Liver (tissue), 8 donors: ENCODE measurements at regions not wholly inside any gene's neighbourhood (a gene's known extent, or its start where the extent isn't known, plus 50 kb on each side); places are given as distances from the start of the nearest gene placed in this dataset.

Source experiments
- DNase-seq: peaks from one replicate; pipeline ENCODE4 v3.0.0-alpha.2; 2017; ENCODE audit warnings: low spot score
- H3K27ac ChIP-seq, 2 donors: one replicate each; pipeline ENCODE4 v1.7.0; 2013; ENCODE audit warnings: inconsistent platforms in 2 of 2, low read length in 2 of 2, control low read depth in 1 of 2, low read depth in 1 of 2, mild to moderate bottlenecking in 1 of 2
- H3K27me3 ChIP-seq, 4 donors: one replicate each; pipeline versions ENCODE4 v1.6.1 to v1.7.0; 2013; ENCODE audit warnings: low read length in 3 of 4, inconsistent platforms in 1 of 4, mild to moderate bottlenecking in 1 of 4, moderate library complexity in 1 of 4; ENCODE audit not compliant: control insufficient read depth in 4 of 4, insufficient read depth in 4 of 4
- H3K36me3 ChIP-seq, 4 donors: one replicate each; pipeline versions ENCODE4 v1.6.1 to v1.7.0; 2013; ENCODE audit warnings: low read length in 3 of 4, mild to moderate bottlenecking in 3 of 4, low read depth in 1 of 4, moderate library complexity in 1 of 4; ENCODE audit not compliant: control insufficient read depth in 4 of 4, insufficient read depth in 3 of 4
- H3K4me1 ChIP-seq, 4 donors: one replicate each; pipeline versions ENCODE4 v1.6.1 to v1.7.0; 2013; ENCODE audit warnings: low read length in 3 of 4, mild to moderate bottlenecking in 3 of 4, moderate library complexity in 1 of 4; ENCODE audit not compliant: control insufficient read depth in 4 of 4, insufficient read depth in 4 of 4
- H3K4me3 ChIP-seq, 3 donors: one replicate each; pipeline versions ENCODE4 v1.6.1 to v1.7.0; 2013; ENCODE audit warnings: low read length in 3 of 3, control low read depth in 1 of 3, low read depth in 1 of 3, mild to moderate bottlenecking in 1 of 3
- H3K9ac ChIP-seq, 2 donors: one replicate each; pipeline ENCODE4 v1.7.0; 2013; ENCODE audit warnings: low read length in 2 of 2, mild to moderate bottlenecking in 2 of 2, moderate library complexity in 2 of 2, control low read depth in 1 of 2, low read depth in 1 of 2
- H3K9me3 ChIP-seq, 4 donors: one replicate each; pipeline versions ENCODE4 v1.6.1 to v1.7.0; 2013; ENCODE audit warnings: low read length in 3 of 4; ENCODE audit not compliant: control insufficient read depth in 4 of 4
- CTCF ChIP-seq: fragments of 150-350 bp; IDR thresholded peaks from 2 replicates; pipeline ENCODE4 v1.5.1; 2017; ENCODE audit warnings: improper control_type of control experiment, low read depth, low read length; ENCODE audit not compliant: missing input control
- EGR1 ChIP-seq, 2 donors: IDR thresholded peaks; 2 replicates each; pipeline ENCODE4 v1.6.1; 2016 to 2018; ENCODE audit warnings: antibody characterized with exemption in 2 of 2, low read depth in 2 of 2
- FOXA1 ChIP-seq: IDR thresholded peaks from 2 replicates; pipeline ENCODE4 v1.6.1; 2016; ENCODE audit warnings: antibody characterized with exemption
- FOXA2 ChIP-seq: IDR thresholded peaks from 2 replicates; pipeline ENCODE4 v1.6.1; 2016; ENCODE audit warnings: antibody characterized with exemption
- GABPA ChIP-seq, 2 donors: IDR thresholded peaks in 1 of 2; conservative IDR thresholded peaks in 1 of 2; 2 replicates each; pipeline ENCODE4 v1.6.1; 2016; ENCODE audit warnings: antibody characterized with exemption in 2 of 2, mild to moderate bottlenecking in 1 of 2, moderate library complexity in 1 of 2
- HNF4A ChIP-seq, 2 donors: conservative IDR thresholded peaks; 2 replicates each; pipeline ENCODE4 v1.6.1; 2016; ENCODE audit warnings: antibody characterized with exemption in 2 of 2, mild to moderate bottlenecking in 2 of 2
- HNF4G ChIP-seq: IDR thresholded peaks from 2 replicates; pipeline ENCODE4 v1.6.1; 2016; ENCODE audit warnings: antibody characterized with exemption
- JUND ChIP-seq, 2 donors: IDR thresholded peaks; 2 replicates each; pipeline ENCODE4 v1.6.1; 2016; ENCODE audit warnings: antibody characterized with exemption in 2 of 2
- MAX ChIP-seq: IDR thresholded peaks from 2 replicates; pipeline ENCODE4 v1.6.1; 2016; ENCODE audit warnings: antibody characterized with exemption
- RAD21 ChIP-seq, 2 donors: IDR thresholded peaks; 2 replicates each; pipeline ENCODE4 v1.6.1; 2016; ENCODE audit warnings: antibody characterized with exemption in 2 of 2, mild to moderate bottlenecking in 2 of 2
- RXRA ChIP-seq, 2 donors: IDR thresholded peaks; 2 replicates each; pipeline ENCODE4 v1.6.1; 2017 to 2018; ENCODE audit warnings: antibody characterized with exemption in 2 of 2, mild to moderate bottlenecking in 1 of 2
- SP1 ChIP-seq: IDR thresholded peaks from 2 replicates; pipeline ENCODE4 v1.6.1; 2018; ENCODE audit warnings: antibody characterized with exemption, mild to moderate bottlenecking
- TAF1 ChIP-seq: conservative IDR thresholded peaks from 2 replicates; pipeline ENCODE4 v1.6.1; 2016; ENCODE audit warnings: antibody characterized with exemption, mild to moderate bottlenecking
- YY1 ChIP-seq: IDR thresholded peaks from 2 replicates; pipeline ENCODE4 v1.6.1; 2016; ENCODE audit warnings: antibody characterized with exemption, mild to moderate bottlenecking
- WGBS: extraction: QIAGEN DNeasy Blood & Tissue Kit; methylation state at CpG from one replicate; pipeline ENCODE4 v1.1.7; 2013; 5-methylcytosine and 5-hydroxymethylcytosine counted together
- TF ChIP-seq, protein P1 (sequence below): IDR thresholded peaks from 2 replicates; pipeline ENCODE4 v1.6.1; 2016; ENCODE audit warnings: antibody characterized with exemption, mild to moderate bottlenecking
- TF ChIP-seq, protein P2 (sequence below): IDR thresholded peaks from 2 replicates; pipeline ENCODE4 v1.6.1; 2016; ENCODE audit warnings: antibody characterized with exemption
- donor health status: healthy.
- donor health status: healthy.
- donor health status: healthy.
- donor health status: healthy.
- donor health status: healthy.

DNA sequence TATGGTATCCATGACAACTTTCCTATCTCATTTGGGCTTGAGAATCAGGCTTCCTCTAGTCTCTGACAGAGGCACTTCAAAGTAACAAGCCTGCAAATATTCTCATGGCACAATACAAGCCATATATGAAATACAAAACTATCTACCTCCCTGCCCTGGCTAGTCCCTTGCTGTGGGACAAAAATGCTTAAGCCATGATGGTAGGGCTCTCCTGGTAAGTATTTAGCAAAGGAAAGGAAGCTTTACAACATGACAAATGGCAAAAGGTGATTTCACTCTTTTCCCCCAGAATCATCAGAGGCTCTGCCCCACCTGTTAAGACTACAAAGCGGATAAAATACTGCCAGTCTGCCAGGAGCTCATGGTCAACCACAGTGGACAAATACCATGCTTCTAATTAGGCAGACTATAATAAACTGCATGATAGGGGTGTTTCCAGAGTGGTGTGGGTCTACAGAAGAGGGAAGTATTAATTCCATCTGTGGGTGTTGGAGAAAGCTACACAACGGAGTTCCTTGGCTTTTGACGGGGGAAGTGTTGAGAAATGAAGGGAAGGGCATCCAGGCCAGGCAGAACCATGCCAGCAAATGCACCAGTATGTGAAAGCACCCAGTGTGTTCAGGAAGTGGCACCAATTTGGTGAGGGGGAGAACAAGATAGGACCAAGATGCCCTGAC lies 92.9 kb downstream of the SPTSSA start:
- Histone ChIP-seq H3K4me1 (peaks cover 0 to 17% (median 2%) of the 10 kb centered on the region in 4 donors), H3K9me3 (no peaks in the 10 kb centered on the region), H3K4me3 (no peak overlapping the region), H3K27ac (no peak overlapping the region), H3K27me3 (no peaks in the 10 kb centered on the region), H3K36me3 (no peaks in the 10 kb centered on the region), H3K9ac (no peak overlapping the region)
- no peak for DNase-seq
- TF ChIP-seq MAX (no peak), YY1 (no peak), SP1 (no peak), EGR1 (IDR thresholded peaks at IDR 0.05; ENCODE audit: low read depth in 2 of 2) (no peak), GABPA (IDR thresholded peaks at IDR 0.05 in 1 of 2, conservative IDR thresholded peaks at IDR 0.05 in 1 of 2) (no peak), HNF4A (conservative IDR thresholded peaks at IDR 0.05) (no peak)
- TF ChIP-seq, protein P1, sequence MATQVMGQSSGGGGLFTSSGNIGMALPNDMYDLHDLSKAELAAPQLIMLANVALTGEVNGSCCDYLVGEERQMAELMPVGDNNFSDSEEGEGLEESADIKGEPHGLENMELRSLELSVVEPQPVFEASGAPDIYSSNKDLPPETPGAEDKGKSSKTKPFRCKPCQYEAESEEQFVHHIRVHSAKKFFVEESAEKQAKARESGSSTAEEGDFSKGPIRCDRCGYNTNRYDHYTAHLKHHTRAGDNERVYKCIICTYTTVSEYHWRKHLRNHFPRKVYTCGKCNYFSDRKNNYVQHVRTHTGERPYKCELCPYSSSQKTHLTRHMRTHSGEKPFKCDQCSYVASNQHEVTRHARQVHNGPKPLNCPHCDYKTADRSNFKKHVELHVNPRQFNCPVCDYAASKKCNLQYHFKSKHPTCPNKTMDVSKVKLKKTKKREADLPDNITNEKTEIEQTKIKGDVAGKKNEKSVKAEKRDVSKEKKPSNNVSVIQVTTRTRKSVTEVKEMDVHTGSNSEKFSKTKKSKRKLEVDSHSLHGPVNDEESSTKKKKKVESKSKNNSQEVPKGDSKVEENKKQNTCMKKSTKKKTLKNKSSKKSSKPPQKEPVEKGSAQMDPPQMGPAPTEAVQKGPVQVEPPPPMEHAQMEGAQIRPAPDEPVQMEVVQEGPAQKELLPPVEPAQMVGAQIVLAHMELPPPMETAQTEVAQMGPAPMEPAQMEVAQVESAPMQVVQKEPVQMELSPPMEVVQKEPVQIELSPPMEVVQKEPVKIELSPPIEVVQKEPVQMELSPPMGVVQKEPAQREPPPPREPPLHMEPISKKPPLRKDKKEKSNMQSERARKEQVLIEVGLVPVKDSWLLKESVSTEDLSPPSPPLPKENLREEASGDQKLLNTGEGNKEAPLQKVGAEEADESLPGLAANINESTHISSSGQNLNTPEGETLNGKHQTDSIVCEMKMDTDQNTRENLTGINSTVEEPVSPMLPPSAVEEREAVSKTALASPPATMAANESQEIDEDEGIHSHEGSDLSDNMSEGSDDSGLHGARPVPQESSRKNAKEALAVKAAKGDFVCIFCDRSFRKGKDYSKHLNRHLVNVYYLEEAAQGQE = no peak
- 79% methylated on average over 3 of the region's 3 CpGs for WGBS

- no peaks in the 10 kb centered on the region for H3K9me3 ChIP-seq
- 44% methylated on average over 8 of the region's 8 CpGs for WGBS
- no peaks in the 10 kb centered on the region for H3K36me3 ChIP-seq
- no peaks in the 10 kb centered on the region for H3K27me3 ChIP-seq
- H3K27ac ChIP-seq = peak overlapping the region; percentile 12 to 43
- no peak overlapping the region for H3K9ac ChIP-seq
- peaks cover 0 to 17% (median 2%) of the 10 kb centered on the region in 4 donors for H3K4me1 ChIP-seq
- TF ChIP-seq RXRA (IDR thresholded peaks at IDR 0.05) = peak in 1 of 2 donors; percentile 44
- TF ChIP-seq, protein P2, sequence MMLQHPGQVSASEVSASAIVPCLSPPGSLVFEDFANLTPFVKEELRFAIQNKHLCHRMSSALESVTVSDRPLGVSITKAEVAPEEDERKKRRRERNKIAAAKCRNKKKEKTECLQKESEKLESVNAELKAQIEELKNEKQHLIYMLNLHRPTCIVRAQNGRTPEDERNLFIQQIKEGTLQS = no peak
- TF ChIP-seq, protein P1 = no peak
- TF ChIP-seq TAF1 = no peak
- no peak for TF ChIP-seq CTCF
- no peak for TF ChIP-seq RAD21 (IDR thresholded peaks at IDR 0.05)
- no peak for TF ChIP-seq JUND (IDR thresholded peaks at IDR 0.05)
- TF ChIP-seq YY1 = no peak
- no peak for TF ChIP-seq HNF4G
- TF ChIP-seq GABPA (IDR thresholded peaks at IDR 0.05 in 1 of 2, conservative IDR thresholded peaks at IDR 0.05 in 1 of 2) = no peak
- TF ChIP-seq FOXA2 = no peak
- peak; percentile 36 to 56 for TF ChIP-seq HNF4A (conservative IDR thresholded peaks at IDR 0.05)
- TF ChIP-seq FOXA1 = no peak
- TF ChIP-seq EGR1 (IDR thresholded peaks at IDR 0.05; ENCODE audit: low read depth in 2 of 2) = no peak
- DNase-seq = no peak
- H3K4me3 ChIP-seq = no peak overlapping the region
Measured at GRCh38 chr14:34368115-34368970, 93.7 kb downstream of the SPTSSA start.
